MM.1S (cell line): ENCODE measurements at regions not wholly inside any gene's neighbourhood (a gene's known extent, or its start where the extent isn't known, plus 50 kb on each side); places are given as distances from the start of the nearest gene placed in this dataset.

Experiments used
- EZH2 ChIP-seq: fragments of 300-600 bp; sonication (generic); optimal IDR thresholded peaks from 2 replicates; pipeline ENCODE3; 2017; ENCODE audit warnings: low read depth, mild to moderate bottlenecking, antibody characterized with exemption, low read length, mixed read lengths
- TF ChIP-seq, protein P1 (sequence below): fragments of 300-600 bp; sonication (generic); IDR thresholded peaks from 2 replicates; pipeline ENCODE4 v1.5.1; 2016; ENCODE audit warnings: antibody characterized with exemption, low read length, mixed read lengths

- TF ChIP-seq, protein P1, sequence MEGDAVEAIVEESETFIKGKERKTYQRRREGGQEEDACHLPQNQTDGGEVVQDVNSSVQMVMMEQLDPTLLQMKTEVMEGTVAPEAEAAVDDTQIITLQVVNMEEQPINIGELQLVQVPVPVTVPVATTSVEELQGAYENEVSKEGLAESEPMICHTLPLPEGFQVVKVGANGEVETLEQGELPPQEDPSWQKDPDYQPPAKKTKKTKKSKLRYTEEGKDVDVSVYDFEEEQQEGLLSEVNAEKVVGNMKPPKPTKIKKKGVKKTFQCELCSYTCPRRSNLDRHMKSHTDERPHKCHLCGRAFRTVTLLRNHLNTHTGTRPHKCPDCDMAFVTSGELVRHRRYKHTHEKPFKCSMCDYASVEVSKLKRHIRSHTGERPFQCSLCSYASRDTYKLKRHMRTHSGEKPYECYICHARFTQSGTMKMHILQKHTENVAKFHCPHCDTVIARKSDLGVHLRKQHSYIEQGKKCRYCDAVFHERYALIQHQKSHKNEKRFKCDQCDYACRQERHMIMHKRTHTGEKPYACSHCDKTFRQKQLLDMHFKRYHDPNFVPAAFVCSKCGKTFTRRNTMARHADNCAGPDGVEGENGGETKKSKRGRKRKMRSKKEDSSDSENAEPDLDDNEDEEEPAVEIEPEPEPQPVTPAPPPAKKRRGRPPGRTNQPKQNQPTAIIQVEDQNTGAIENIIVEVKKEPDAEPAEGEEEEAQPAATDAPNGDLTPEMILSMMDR, result no peak
- no peak for TF ChIP-seq EZH2
Observed at GRCh38 chr10:4599471-4599870, 226.5 kb upstream of the AKR1E2 start.
